C4-2B (cell line): ENCODE measurements at regions not wholly inside any gene's neighbourhood (a gene's known extent, or its start where the extent isn't known, plus 50 kb on each side); places are given as distances from the start of the nearest gene placed in this dataset.

ENCODE experiments used
- H3K27ac ChIP-seq: fragments of 450-650 bp; 2 replicates; pipeline ENCODE4 v1.5.1; 2017
- CTCF ChIP-seq: fragments of 450-650 bp; conservative IDR thresholded peaks from 2 replicates; pipeline ENCODE4 v1.5.1; 2017; ENCODE audit warnings: mild to moderate bottlenecking
- ZFX ChIP-seq: fragments of 450-650 bp; IDR thresholded peaks from 2 replicates; pipeline ENCODE4 v1.6.1; 2017

GRCh38 chr7:12456506-12456905 is 52.8 kb upstream of the VWDE start:
- no peak overlapping the region for H3K27ac ChIP-seq

GRCh38 chr7:12458520-12459131 is 55.0 kb upstream of the VWDE start:
- H3K27ac ChIP-seq: no peak overlapping the region
- peak; percentile 89 for TF ChIP-seq CTCF
- no peak for TF ChIP-seq ZFX

More at GRCh38 chr7:12456506-12456905, 52.8 kb upstream of the VWDE start:
- TF ChIP-seq ZFX (no peak), CTCF (no peak)

GRCh38 chr7:12467837-12468236 is 64.2 kb upstream of the VWDE start:
- TF ChIP-seq ZFX: no peak
- no peak for TF ChIP-seq CTCF
- no peak overlapping the region for H3K27ac ChIP-seq

GRCh38 chr7:12469568-12469967 is 65.9 kb upstream of the VWDE start:
- H3K27ac ChIP-seq: no peak overlapping the region
- no peak for TF ChIP-seq CTCF
- no peak for TF ChIP-seq ZFX

GRCh38 chr7:12470930-12471329 is 67.3 kb upstream of the VWDE start:
- H3K27ac ChIP-seq: no peak overlapping the region
- TF ChIP-seq CTCF (no peak), ZFX (no peak)

GRCh38 chr7:12474035-12474434 is 70.4 kb upstream of the VWDE start:
- H3K27ac ChIP-seq: no peak overlapping the region
- TF ChIP-seq CTCF (no peak), ZFX (no peak)

- H3K27ac ChIP-seq: no peak overlapping the region
- TF ChIP-seq ZFX: no peak
- no peak for TF ChIP-seq CTCF
Observed at GRCh38 chr7:12475362-12476063, 71.8 kb upstream of the VWDE start.
